ENCODE measurements at regions not wholly inside any gene's neighbourhood (a gene's known extent, or its start where the extent isn't known, plus 50 kb on each side); places are given as distances from the start of the nearest gene placed in this dataset.

GRCh38 chr13:107822006-107822405 lies 393.3 kb downstream of the LIG4 start:
- TF ChIP-seq ZBTB49 (tag by site-specific recombination; IDR thresholded peaks at IDR 0.05; ENCODE audit: low read depth) (no peak), TCF7L2 (IDR thresholded peaks at IDR 0.05; ENCODE audit: borderline replicate concordance, low read depth, low read length) (no peak), ZEB2 (tag by site-specific recombination; IDR thresholded peaks at IDR 0.05) (no peak), YY1 (tag by site-specific recombination; IDR thresholded peaks at IDR 0.05) (no peak), CTCF (tag by site-specific recombination; IDR thresholded peaks at IDR 0.05) (no peak), ZNF423 (tag by site-specific recombination; IDR thresholded peaks at IDR 0.05) (no peak), REST (tag by site-specific recombination; IDR thresholded peaks at IDR 0.05) (no peak), ZNF404 (tag by site-specific recombination; IDR thresholded peaks at IDR 0.05) (no peak), PBX3 (CRISPR knock-in tag; IDR thresholded peaks at IDR 0.05) (no peak), ZNF626 (tag by site-specific recombination; IDR thresholded peaks at IDR 0.05) (no peak), ZNF2 (tag by site-specific recombination; IDR thresholded peaks at IDR 0.05) (no peak)
